Stimulated activated CD8-positive, alpha-beta memory T cell treated with anti-CD3 and anti-CD28 coated beads, Interleukin-4, amount 100 ng/mL, for 4 hours (primary cell): ENCODE measurements at regions not wholly inside any gene's neighbourhood (a gene's known extent, or its start where the extent isn't known, plus 50 kb on each side); places are given as distances from the start of the nearest gene placed in this dataset.
"Not testable (repeated sequence)": the region's sequence is repeated elsewhere in the genome, so short reads cannot be mapped to it uniquely, and the experiment has no call there.

Source experiments
- DNase-seq, 2 donors: peaks; one replicate each; pipeline ENCODE4 v3.0.0-alpha.2; 2020; ENCODE audit warnings: low read depth in 2 of 2, low spot score in 1 of 2

- DNase-seq = no peak
These were observed 99.7 kb upstream of the CYRIA start for GRCh38 chr2:16765356-16765755.

- DNase-seq = no peak
These were observed 98.9 kb upstream of the CYRIA start for GRCh38 chr2:16764487-16764886.

- DNase-seq = no peak
These were observed 97.9 kb upstream of the CYRIA start for GRCh38 chr2:16763493-16763899.

GRCh38 chr2:16763056-16763455, 97.4 kb upstream of the CYRIA start:
- no peak for DNase-seq

- DNase-seq = no peak
These were observed 94.8 kb upstream of the CYRIA start for GRCh38 chr2:16760426-16760825.

GRCh38 chr2:16756831-16757644, 91.4 kb upstream of the CYRIA start:
- DNase-seq = peak; percentile 20 to 27

- no peak for DNase-seq
These were observed 89.8 kb upstream of the CYRIA start for GRCh38 chr2:16755442-16755841.

- not testable (repeated sequence) for DNase-seq
These were observed 87.4 kb upstream of the CYRIA start for GRCh38 chr2:16753025-16753424.

- not testable (repeated sequence) for DNase-seq
These were observed 85.2 kb upstream of the CYRIA start for GRCh38 chr2:16750925-16751214.

GRCh38 chr2:16750175-16750924, 84.7 kb upstream of the CYRIA start:
- DNase-seq = no peak

GRCh38 chr2:16748511-16749266, 83.1 kb upstream of the CYRIA start:
- DNase-seq = not testable (repeated sequence)

- DNase-seq = no peak
These were observed 82.1 kb upstream of the CYRIA start for GRCh38 chr2:16747689-16748088.

- no peak for DNase-seq
These were observed 81.6 kb upstream of the CYRIA start for GRCh38 chr2:16747257-16747656.

GRCh38 chr2:16746833-16747232, 81.2 kb upstream of the CYRIA start:
- no peak for DNase-seq

GRCh38 chr2:16746329-16746728, 80.7 kb upstream of the CYRIA start:
- DNase-seq = no peak

GRCh38 chr2:16745466-16745865, 79.8 kb upstream of the CYRIA start:
- no peak for DNase-seq

- DNase-seq = no peak
These were observed 78.9 kb upstream of the CYRIA start for GRCh38 chr2:16744521-16744920.

GRCh38 chr2:16742026-16742425, 76.4 kb upstream of the CYRIA start:
- no peak for DNase-seq

- no peak for DNase-seq
These were observed 75.9 kb upstream of the CYRIA start for GRCh38 chr2:16741498-16741897.

- no peak for DNase-seq
These were observed 74.3 kb upstream of the CYRIA start for GRCh38 chr2:16739778-16740581.
